GM21717 (cell line): ENCODE measurements at regions not wholly inside any gene's neighbourhood (a gene's known extent, or its start where the extent isn't known, plus 50 kb on each side); places are given as distances from the start of the nearest gene placed in this dataset.
"Not testable (repeated sequence)": the region's sequence is repeated elsewhere in the genome, so short reads cannot be mapped to it uniquely, and the experiment has no call there.

Experiments used
- ATAC-seq: cut with Tn5 transposase; IDR thresholded peaks from one replicate; pipeline ENCODE4 v1.9.1; 2021; ENCODE audit warnings: mild to moderate bottlenecking, moderate library complexity; ENCODE audit not compliant: unreplicated experiment

GRCh38 chr9:6105738-6106137 lies 90.3 kb upstream of the RANBP6 start:
- ATAC-seq = no peak

- not testable (repeated sequence) for ATAC-seq
These were observed 89.0 kb upstream of the RANBP6 start for GRCh38 chr9:6104406-6104805.

GRCh38 chr9:6103911-6104310 lies 88.5 kb upstream of the RANBP6 start:
- not testable (repeated sequence) for ATAC-seq

- ATAC-seq = not testable (repeated sequence)
These were observed 87.0 kb upstream of the RANBP6 start for GRCh38 chr9:6102336-6102987.

DNA sequence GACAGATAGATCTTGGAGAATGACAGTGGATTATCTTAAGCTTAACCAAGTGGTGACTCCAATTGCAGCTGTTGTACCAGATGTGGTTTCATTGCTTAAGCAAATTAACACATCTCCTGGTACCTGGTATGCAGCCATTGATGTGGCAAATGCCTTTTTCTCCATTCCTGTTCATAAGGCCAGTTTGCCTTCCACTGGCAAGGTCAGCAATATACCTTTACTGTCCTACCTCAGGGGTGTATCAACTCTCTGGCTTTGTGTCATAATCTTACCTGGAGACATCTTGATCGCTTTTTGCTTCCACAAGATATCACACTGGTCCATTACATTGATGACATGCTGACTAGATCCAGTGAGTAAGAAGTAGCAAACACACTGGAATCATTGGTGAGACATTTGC lies 86.3 kb upstream of the RANBP6 start:
- not testable (repeated sequence) for ATAC-seq

DNA sequence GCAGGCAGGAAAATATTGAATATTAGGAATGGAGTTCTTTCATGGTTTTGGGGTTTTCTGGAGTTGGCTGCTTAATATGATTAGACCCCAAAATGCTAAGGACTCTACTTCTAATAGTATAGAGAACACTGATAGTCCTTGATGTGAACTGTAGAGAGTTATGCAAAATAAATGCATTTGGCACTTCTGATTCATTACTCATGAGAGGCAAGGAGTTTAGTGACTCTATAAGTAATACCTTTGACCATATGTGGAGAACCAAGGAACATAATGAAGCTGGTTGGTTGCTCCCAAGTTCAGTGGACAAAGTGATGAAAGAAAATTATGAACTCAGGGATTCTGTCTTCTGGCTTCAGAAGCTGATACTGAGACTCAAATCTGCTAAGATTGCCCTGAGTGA lies 83.9 kb upstream of the RANBP6 start:
- not testable (repeated sequence) for ATAC-seq

- no peak for ATAC-seq
These were observed 83.0 kb upstream of the RANBP6 start for GRCh38 chr9:6098431-6098830.

- ATAC-seq = no peak
These were observed 81.4 kb upstream of the RANBP6 start for GRCh38 chr9:6096821-6097220.

GRCh38 chr9:6090277-6091210 lies 75.1 kb upstream of the RANBP6 start:
- ATAC-seq = no peak

GRCh38 chr9:6089300-6089699 lies 73.9 kb upstream of the RANBP6 start:
- no peak for ATAC-seq

DNA sequence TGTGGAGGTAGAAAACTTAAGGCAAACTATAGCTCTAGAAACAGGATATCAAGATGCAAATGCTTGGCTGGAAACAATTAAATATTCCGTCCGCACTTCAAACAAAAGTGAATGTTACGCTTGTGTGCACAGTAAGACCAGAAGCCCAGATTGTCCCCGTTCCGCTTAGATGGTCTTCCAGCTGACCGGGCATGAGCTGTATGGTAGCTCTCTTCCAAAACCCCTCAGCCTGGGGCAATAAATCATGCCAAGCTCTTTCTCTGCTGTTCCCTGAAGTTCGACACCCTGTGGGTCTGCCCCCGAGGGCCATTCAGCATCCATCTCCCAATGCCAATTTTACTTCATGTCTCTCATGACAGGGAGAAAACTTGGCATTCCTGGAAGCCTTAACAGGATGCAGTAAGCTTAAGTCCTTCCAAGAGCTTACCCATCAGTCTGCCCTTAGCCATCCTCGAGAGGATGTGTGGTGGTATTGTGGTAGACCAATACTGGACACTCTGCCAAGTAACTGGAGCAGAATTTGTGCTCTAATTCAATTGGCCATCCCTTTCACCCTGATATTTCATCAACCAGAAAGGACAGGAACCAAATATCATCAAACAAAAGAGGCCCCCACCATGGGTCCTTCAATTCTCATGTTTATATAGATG lies 70.7 kb upstream of the RANBP6 start:
- ATAC-seq = no peak

GRCh38 chr9:6080154-6080716 lies 64.8 kb upstream of the RANBP6 start:
- ATAC-seq = no peak

DNA sequence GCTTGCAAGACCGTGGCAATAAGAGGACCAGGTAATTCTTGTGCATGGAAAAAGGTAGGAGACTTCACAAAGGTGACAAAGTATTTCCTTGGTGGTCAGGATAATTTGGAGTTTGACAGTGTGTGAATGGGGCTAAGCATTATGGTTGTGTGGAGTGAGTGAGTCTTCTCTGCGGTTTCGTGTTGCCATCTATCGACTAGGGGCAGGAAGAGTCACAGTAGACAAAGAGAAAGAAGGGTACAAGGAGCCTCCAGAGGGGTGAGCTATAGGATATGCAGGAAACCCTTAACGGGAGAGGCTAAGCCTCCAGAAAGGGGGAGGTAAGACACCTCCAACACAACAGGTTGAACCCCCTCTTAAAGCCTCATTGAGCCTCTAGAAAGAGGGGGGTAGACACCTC lies 64.0 kb upstream of the RANBP6 start:
- ATAC-seq = no peak

DNA sequence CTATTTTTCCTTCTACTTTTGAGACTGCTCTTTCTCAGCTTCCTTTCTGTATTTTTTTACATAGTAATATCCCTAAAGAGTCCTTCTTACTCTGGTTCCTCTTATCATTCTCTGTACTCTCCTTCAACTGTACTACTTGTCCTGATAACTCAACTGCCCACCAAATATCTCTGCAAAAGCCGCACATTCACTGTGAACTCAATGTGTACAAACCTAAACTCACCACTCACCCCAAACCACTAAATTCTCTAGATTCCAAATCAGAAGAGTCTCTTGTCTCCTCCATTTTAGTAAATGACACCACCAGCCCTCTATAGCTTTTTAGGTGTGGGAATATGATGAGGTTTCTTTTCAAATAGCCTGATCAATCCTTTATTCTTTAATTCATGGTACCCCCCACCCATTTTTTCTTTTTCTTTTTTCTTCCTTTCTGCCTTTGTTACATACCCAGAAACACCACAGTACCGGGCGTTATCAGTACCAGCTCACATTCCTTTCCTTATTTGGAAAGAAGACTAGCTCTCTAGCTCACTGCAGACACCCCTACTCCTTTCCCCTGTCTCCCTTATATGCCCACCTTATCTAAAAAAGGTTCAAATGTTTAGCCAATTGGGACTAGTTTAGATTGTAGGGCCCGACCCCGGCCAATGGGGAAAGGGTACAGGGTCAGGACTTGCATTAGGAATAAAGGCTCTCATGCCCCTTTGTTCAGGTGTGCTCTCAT lies 63.1 kb upstream of the RANBP6 start:
- no peak for ATAC-seq

DNA sequence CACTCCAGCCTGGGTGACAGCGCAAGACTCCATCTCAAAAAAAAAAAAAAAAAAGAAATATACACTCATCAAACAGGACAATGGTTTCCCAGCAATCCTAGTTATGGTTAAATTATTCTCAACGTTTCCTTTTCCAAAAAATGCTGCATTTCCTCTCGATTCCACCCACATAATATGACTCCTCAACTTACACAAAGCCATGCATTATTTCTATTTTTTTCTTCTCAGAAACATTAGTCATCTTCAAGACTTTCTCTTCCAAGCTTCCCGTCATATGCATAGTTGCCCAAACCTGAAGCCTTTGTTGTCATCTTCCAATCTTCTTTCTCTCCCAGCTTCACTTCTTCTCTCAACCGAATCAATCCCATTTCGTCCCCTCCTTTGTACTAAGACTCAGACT lies 61.4 kb upstream of the RANBP6 start:
- ATAC-seq = no peak

DNA sequence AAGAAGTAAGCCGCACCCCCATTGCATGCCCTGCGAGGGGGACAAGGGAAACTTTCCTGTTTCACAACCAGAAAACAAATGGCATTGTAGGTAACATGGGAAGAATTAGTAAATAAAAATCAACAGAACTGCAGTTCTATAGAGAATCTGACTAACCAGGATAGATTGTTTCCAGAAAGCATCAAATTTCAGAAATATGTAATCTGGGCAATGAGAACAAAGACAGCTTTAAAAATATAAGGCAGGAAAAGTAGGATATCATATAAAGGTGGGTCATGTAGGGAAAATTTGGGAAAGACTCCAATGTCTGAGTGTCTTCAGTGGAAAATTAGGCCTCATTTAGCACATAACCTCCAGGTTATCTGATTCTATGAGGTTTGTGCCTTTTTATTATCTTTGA lies 58.3 kb upstream of the RANBP6 start:
- ATAC-seq = no peak

- ATAC-seq = no peak
These were observed 57.4 kb upstream of the RANBP6 start for GRCh38 chr9:6072865-6073264.

- no peak for ATAC-seq
These were observed 57.0 kb upstream of the RANBP6 start for GRCh38 chr9:6072453-6072852.

DNA sequence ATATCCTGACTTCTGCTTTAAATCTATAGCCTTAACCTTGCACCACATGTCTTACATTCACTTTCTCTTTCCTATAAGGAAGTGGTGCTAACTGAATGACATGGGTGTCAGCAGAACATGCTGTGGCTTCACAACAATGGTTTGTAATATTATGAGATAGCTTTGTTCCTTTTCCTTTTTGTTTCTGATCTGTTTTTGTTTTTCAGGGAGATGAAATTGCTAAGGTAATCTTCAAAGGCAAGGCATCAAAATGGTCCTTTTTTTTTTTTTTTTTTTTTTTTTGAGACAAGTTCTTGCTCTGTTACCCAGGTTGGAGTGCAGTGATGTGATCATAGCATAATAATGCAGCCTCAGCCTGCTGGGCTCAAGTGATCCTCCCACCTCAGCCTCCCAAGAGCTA lies 53.6 kb upstream of the RANBP6 start:
- peak; percentile 98 for ATAC-seq

DNA sequence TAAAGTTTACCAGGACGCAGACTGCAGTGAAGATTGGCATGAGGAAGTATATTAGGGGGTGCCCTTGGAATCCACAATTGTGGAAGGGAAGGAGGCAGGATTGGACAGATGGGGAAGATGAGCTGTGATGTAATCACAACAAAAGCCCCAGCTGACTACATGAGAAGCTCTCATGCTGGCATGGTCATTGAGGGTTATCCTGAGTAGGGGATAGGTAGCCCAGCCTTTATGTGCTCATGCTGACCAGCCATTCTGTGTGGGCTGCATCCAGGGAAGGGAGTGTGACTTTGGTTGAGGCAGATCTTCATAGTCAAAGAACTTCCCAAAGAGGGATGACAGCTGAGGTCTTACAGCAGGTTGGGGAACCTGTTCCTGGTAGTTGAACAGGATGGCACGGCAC lies 52.0 kb upstream of the RANBP6 start:
- ATAC-seq = no peak
